GM21526 (cell line): ENCODE measurements at regions not wholly inside any gene's neighbourhood (a gene's known extent, or its start where the extent isn't known, plus 50 kb on each side); places are given as distances from the start of the nearest gene placed in this dataset.
A peak's percentile ranks its signal among the peaks of the same experiment; 100 is the strongest.

Experiments
- ATAC-seq: cut with Tn5 transposase; IDR thresholded peaks from one replicate; pipeline ENCODE4 v1.9.1; 2021; ENCODE audit warnings: moderate library complexity; ENCODE audit not compliant: unreplicated experiment, low FRiP score

GRCh38 chr1:62917314-62917713, 133.4 kb downstream of the ATG4C start:
- ATAC-seq, result no peak

DNA sequence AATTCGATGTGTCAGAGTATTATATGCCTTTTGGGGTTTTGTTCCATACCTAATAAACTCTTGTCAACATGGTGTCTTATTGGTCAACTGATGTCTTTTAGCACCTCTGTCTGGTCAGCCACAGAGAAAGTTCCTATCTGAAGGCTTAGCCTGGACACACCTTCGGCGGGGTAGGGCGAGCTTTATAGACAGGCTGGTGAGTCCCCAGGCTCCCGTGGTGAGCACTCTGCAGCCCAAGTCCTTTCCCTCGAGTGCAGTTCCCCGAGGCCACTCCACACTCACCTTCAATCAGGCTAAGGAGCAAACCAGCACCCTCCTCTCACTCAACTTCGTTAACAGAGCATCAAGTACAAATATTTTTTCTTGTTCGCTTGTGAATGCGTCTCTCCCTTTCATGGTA, 133.9 kb downstream of the ATG4C start:
- no peak for ATAC-seq

GRCh38 chr1:62918700-62919099, 134.8 kb downstream of the ATG4C start:
- ATAC-seq, result no peak

- ATAC-seq, result no peak
Measured at GRCh38 chr1:62922006-62922405, 138.1 kb downstream of the ATG4C start.

- ATAC-seq, result no peak
Measured at GRCh38 chr1:62924983-62925790, 141.3 kb downstream of the ATG4C start.

- no peak for ATAC-seq
Measured at GRCh38 chr1:62926681-62927252, 142.8 kb downstream of the ATG4C start.

GRCh38 chr1:62928885-62929284, 145.0 kb downstream of the ATG4C start:
- no peak for ATAC-seq

DNA sequence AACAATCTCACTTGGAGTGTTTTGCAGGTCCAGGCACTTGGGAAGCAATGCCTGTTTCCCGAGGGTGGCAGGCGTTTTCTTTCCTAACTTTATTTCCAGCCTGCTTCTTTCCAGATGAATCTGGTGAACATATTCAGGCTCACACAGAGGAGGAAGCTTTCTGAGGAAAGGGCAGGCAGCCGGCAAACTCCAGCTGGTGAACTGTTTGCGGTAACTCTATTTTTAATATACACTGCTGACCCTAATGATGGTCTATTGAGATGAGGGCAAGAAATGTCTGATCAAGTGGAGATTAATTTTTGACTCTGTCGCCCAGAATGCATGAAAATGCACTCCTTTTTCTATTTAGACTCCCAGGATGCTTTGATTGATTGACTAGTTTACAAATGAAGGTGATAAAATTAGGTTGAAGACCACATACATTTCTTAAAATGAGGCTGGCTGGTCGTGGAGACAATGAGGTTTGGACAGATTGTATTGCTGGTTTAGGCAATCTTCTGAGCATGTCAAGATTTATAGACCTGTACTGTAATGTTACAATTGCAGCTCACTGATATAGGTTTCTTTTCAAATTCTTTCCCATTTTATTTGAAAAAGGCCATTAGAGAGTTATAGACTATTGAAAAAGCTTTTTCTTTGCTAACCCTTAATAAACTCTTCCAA, 153.8 kb downstream of the ATG4C start:
- ATAC-seq, result no peak

DNA sequence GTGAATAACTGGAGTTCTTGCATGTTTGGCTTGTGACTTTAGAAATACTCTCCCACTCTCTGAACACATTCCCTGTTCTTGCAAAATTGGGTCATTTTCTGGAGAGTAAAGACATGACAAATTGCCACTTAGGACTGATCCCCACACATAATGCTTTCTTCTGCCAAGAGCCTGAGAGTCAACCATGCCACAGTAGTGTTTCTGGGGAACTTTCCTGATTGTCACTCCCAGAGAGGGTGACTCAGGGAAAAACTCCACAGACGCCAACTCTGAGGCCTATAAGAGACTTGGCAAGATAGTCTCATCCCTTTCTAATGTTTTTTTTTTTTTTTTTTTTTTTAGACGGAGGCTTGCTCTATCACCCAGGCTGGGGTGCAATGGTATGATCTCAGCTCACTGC, 157.8 kb downstream of the ATG4C start:
- no peak for ATAC-seq

DNA sequence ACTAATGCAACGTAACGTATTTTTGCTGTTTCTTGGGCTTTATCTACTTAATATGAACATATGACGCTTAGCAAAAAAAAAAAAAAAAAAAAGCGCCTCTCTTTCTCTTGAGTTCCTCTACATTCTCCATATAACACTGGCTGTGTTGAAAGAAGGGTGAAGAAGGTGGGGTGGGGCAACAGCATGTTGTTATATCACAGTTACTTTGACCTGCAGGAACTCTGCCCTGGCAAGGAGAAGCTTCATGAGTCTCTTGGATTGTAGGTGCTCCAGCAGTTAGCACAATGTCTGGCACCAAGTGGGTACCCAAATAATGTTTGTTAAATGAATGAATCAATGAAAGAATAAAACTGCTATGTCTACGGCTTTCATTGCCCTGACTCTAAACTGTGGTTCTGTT, 162.6 kb downstream of the ATG4C start:
- ATAC-seq, result no peak

DNA sequence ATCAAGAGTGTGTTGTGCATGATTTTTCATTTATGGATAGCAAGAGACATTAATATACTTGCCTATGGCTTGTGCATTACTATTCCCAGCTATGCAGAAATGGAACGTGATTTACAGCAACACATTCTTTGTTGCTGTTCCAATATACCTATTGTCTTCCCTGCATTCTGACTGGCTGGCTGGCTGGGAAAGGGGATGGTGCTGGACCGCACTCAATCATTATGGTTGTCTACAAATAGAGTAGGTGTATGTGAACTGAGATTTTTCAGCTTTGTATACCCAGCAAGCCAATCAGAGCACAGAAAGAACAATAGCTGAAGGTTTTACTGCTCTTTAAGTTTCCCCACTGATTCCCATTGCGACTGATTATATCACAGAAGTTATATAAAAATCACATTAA, 167.5 kb downstream of the ATG4C start:
- ATAC-seq, result no peak

DNA sequence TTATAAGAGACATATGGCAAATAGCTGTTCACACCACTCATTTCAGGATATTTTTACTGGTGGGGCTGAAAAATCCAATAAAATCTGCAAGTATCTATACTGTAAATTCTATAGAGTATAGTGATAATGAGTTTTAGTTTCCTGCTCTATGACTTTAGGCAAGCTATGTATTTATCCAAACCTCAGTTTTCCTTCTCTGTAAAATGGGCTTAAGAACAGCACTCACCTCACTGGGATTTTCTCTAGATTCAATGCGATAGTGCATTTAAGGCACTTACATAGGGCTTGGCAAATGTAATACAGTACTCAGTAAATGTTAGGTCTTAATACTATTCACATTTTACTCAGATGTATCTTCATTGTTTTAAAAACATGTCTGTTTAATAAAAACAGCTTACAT, 168.7 kb downstream of the ATG4C start:
- ATAC-seq, result no peak

- no peak for ATAC-seq
Measured at GRCh38 chr1:62953633-62954032, 169.7 kb downstream of the ATG4C start.

GRCh38 chr1:62954758-62955157, 170.8 kb downstream of the ATG4C start:
- no peak for ATAC-seq

DNA sequence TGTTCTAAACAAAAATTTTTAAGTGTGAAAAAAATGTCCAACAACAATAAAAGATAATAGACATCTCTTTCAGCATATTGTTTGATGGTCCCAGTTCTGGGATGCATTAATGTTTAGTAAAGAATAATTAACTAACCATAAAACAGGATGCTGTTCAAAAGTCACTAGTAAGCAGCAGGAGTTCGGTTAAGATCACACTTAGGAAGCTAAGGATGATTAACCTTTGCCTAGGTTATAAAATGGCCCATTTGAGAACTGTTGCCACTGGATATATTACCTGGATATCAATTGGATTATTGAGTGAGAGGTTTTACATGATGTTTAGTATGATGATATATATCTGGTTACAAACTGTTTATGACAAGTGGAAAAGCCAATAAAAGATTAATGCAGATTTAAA, 171.7 kb downstream of the ATG4C start:
- ATAC-seq, result no peak

DNA sequence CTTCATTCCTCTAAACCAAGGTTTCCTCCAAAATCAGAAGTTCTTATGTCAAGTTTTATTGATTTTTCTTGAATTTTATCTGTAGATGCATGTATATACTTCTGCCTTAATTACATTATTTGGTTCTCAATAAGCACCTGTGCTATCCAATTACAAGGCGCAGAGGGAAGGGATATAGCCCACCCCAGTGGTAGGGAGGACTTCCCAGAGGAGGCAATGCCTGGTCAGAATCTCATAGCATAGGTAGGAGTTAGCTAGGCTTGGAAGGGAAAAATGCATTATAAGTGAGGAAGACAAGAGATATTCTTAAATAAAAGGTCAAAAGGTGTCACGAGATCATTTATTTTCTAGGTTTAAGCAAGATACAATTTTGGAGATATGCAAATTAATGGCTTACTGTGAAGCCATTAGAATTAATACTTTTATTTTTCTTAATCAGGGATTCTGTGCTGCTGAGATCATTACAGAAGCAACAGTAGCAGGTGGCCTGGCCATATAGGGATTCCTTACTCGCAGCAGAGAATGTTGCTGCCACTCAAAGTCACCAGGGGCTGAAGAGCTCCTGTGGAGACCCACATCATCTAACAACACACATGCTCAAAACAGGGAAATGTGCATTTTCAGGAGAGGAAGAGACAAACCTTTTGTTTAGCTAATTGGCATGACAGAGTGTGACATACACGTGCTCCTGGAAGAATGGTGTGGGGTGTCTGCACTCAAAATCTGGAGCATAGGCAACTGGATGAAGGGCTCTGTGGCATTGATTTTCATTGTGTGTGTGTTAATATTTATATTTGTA, 178.3 kb downstream of the ATG4C start:
- no peak for ATAC-seq

DNA sequence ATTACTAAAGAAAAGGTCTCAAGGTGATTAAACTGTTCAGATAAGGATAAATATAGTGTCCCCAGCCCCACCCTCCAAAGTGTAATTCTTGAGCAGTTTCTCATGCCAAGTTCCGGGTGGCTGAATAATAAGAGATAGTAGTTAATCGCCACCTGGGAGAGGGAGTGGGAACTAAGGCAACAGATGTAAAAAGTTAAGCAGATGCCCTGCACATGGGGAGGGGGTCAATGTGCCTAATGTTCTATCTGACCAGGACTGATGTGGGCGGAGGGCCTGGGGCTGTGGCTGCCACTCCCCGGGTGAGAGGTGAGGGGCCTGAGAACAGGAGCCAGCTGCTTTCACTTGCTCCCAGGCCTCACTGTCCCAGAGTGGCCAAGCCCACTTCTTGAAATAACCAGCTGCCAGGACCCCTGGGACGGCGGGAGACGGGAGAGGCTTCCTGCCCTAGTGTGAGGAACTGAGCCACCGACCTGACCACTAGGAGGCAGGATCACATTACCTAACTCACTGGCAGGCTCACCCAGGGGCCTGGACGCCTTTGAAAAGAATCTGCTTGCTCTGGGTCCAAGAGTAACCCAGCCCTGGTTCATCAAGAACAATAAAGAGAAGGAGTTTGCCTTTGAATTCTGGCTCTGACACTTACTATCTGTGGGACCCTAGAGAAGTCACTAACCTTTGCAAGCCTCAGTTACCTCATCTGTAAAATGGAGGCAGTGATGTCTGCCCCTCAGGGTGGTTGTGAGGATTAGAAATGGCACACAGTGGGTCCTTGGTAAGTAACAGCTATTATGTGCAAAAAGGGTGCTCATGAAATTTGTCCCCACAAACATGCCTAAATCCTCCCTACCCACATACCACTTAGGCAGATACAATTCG, 179.2 kb downstream of the ATG4C start:
- peak; percentile 70 for ATAC-seq

DNA sequence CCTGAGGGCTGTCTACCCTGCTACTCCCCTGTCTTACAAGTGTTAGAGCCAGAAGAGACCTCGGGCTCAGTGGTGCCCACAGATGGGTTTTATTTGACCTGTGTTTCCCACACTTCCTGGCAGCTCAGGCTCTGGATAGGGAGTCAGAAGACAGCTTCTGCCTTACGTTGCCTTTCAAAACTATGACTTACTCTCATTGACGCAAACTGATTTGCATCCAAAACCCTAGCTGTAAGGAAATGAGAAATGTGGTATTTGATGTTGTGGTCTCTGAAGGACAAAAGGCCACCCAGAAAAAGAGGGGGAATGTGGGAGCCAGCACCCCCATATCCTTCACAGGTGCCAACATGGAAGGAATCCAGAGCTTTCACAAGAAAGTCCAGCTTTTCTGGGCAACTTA, 180.2 kb downstream of the ATG4C start:
- no peak for ATAC-seq

DNA sequence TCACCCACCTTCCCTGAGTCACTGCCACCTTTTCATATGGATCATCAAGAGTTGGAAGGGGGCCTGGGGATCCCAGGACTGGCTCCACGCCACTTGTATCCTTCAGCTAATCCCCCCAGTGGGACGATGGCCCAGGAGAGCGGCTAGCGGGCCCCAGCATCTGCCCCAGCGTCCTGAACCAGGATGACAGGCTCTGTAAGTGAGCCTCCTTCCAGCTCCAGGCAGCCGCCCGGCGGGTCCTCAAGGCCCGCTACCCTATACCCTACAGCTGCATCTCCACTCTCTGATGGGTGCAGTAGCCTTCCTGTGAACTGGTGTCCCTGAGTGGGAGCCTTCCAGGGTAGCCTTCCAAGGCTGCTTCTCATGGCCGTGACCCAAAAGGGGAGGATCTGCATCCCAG, 183.1 kb downstream of the ATG4C start:
- ATAC-seq, result no peak

DNA sequence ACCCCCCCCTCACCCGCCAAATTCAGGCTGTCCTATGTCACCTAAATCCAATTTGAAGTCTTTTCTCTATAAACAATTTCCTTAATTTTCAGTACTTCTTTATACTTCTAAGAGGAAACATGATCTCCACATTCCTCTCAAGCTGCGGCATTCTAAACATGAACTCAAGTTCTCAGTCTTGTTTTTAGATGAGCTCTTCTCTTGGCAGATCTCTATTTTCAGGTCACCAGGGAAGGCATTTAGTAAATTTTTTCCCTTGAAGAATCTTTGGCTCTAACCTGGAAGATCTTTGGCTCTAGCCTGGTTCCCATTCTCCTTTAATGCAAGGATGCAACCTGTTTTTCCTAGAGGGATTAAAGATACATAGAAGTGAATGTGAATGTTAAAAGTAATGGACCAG, 193.4 kb downstream of the ATG4C start:
- no peak for ATAC-seq
